K562 (cell line): ENCODE measurements at regions not wholly inside any gene's neighbourhood (a gene's known extent, or its start where the extent isn't known, plus 50 kb on each side); places are given as distances from the start of the nearest gene placed in this dataset.

Source experiments
- ATAC-seq: fragments of 200-7000 bp; cut with Tn5 transposase; 3 replicates; pipeline ENCODE4 v1.9.1; 2020; ENCODE audit warnings: moderate library complexity
- BruUV-seq: library from RNA; stranded (reverse); fragments of 400-500 nt; replicated peaks from 2 replicates; lab custom pipeline; 2021; lab: Mats Ljungman, UMichigan
- CTCF ChIA-PET: fragments of 300-600 bp; formaldehyde crosslinking; extraction: SDS; loops from one replicate; lab custom pipeline; 2021; ENCODE audit warnings: low intra/inter-chr PET ratio; lab: Yijun Ruan, JAX
- POLR2A ChIA-PET: fragments of 300-600, 350-650 bp; sonication (Branson Sonifier 250); formaldehyde crosslinking; extraction: SDS; loops from one replicate; lab custom pipeline; 2021; ENCODE audit warnings: antibody characterized with exemption, inconsistent platforms; lab: Yijun Ruan, JAX
- DNase-seq, 4 experiments: peaks; one replicate each; pipeline versions ENCODE4 v3.0.0 to v3.0.0-alpha.2; 2011 to 2018; ENCODE audit warnings: low spot score in 3 of 4, mixed read lengths in 3 of 4; ENCODE audit errors: extremely low read depth in 1 of 4
- FAIRE-seq: peaks from 2 replicates; lab custom pipeline; 2011; peaks lifted over from hg19 to GRCh38; lab: Jason Lieb, UNC
- H2AFZ ChIP-seq: 2 replicates; pipeline ENCODE4 v1.6.0; 2011; ENCODE audit warnings: low read depth, low read length, control low read depth, inconsistent platforms
- H3K27ac ChIP-seq: fragments of 200-600 bp; 3 replicates; pipeline ENCODE4 v1.8.0; 2011; ENCODE audit warnings: low read depth, mild to moderate bottlenecking, control low read depth, inconsistent platforms, low read length, moderate library complexity, mixed read lengths; ENCODE audit errors: extremely low read depth
- H3K27me3 ChIP-seq, 2 experiments: fragments of 300-600 bp in 1 of 2; 2 replicates in 1 of 2; 3 replicates in 1 of 2; pipeline versions ENCODE4 v1.6.0 to v1.8.0; 2011; ENCODE audit warnings: inconsistent platforms in 2 of 2, low read length in 2 of 2, mild to moderate bottlenecking in 1 of 2, mixed read lengths in 1 of 2, moderate library complexity in 1 of 2; ENCODE audit not compliant: control insufficient read depth in 2 of 2, insufficient read depth in 2 of 2
- H3K36me3 ChIP-seq: fragments of 300-600 bp; 3 replicates; pipeline ENCODE4 v1.8.0; 2011; ENCODE audit warnings: mild to moderate bottlenecking, low read length, inconsistent platforms; ENCODE audit not compliant: control insufficient read depth, insufficient read depth
- H3K4me1 ChIP-seq, 2 experiments: fragments of 200-600 bp in 1 of 2; replicated peaks in 1 of 2; 2 replicates in 1 of 2; 3 replicates in 1 of 2; pipeline versions ENCODE4 v1.5.1 to v1.8.0; 2011; ENCODE audit warnings: inconsistent platforms in 2 of 2, low read length in 2 of 2, mild to moderate bottlenecking in 1 of 2, mixed read lengths in 1 of 2, moderate library complexity in 1 of 2; ENCODE audit not compliant: control insufficient read depth in 2 of 2, insufficient read depth in 2 of 2
- H3K4me2 ChIP-seq: 2 replicates; pipeline ENCODE4 v1.6.1; 2011; ENCODE audit warnings: low read length, control low read depth, inconsistent platforms, mixed read lengths; ENCODE audit not compliant: insufficient read depth
- H3K4me3 ChIP-seq: fragments of 200-600 bp; sonication (generic), shearing (Covaris generic); 2 replicates; pipeline ENCODE4 v1.5.1; 2016; ENCODE audit warnings: control low read depth, inconsistent platforms
- H3K79me2 ChIP-seq: fragments of 200-600 bp; 3 replicates; pipeline ENCODE4 v1.8.0; 2011; ENCODE audit warnings: low read length, inconsistent platforms; ENCODE audit not compliant: control insufficient read depth, insufficient read depth
- H3K9ac ChIP-seq, 2 experiments: 2 replicates each; pipeline versions ENCODE4 v1.6.0 to v1.6.1; 2011; ENCODE audit warnings: low read depth in 2 of 2, low read length in 2 of 2, control low read depth in 1 of 2, inconsistent platforms in 1 of 2, mild to moderate bottlenecking in 1 of 2, mixed read lengths in 1 of 2; ENCODE audit not compliant: insufficient read depth in 1 of 2
- H3K9me1 ChIP-seq: one replicate; pipeline ENCODE4 v1.6.0; 2011; ENCODE audit warnings: inconsistent platforms, mild to moderate bottlenecking, low read length, moderate library complexity; ENCODE audit not compliant: control insufficient read depth, insufficient read depth
- H3K9me3 ChIP-seq: replicated peaks from 2 replicates; pipeline ENCODE4 v1.5.1; 2011; ENCODE audit warnings: low read depth, low read length, inconsistent platforms; ENCODE audit not compliant: control insufficient read depth, insufficient read depth
- H4K20me1 ChIP-seq: replicated peaks from 2 replicates; pipeline ENCODE4 v1.6.1; 2011; ENCODE audit warnings: low read length, inconsistent platforms, mixed read lengths; ENCODE audit not compliant: control insufficient read depth, insufficient read depth
- ESRRB ChIP-seq: fragments of 250-450 bp; sonication (Bioruptor Pico); IDR thresholded peaks from 2 replicates; pipeline ENCODE4 v1.5.0; 2020; ENCODE audit warnings: mild to moderate bottlenecking, moderate library complexity, borderline replicate concordance
- GTF2A2 ChIP-seq: IDR thresholded peaks from 2 replicates; pipeline ENCODE4 v1.6.1; 2016; ENCODE audit warnings: mild to moderate bottlenecking, missing genetic modification characterization, missing compliant biosample characterization
- GTF2F1 ChIP-seq: IDR thresholded peaks from 2 replicates; pipeline ENCODE4 v1.6.1; 2011; ENCODE audit warnings: low read depth, low read length, improper control_type of control experiment
- NEUROD1 ChIP-seq: fragments of 150-350 bp; IDR thresholded peaks from 2 replicates; pipeline ENCODE4 v1.6.1; 2014; ENCODE audit warnings: borderline replicate concordance, low read length, low read depth; ENCODE audit not compliant: partially characterized antibody
- RB1 ChIP-seq: fragments of 450-650 bp; IDR thresholded peaks from 2 replicates; pipeline ENCODE4 v1.6.1; 2017; ENCODE audit warnings: low read depth, mild to moderate bottlenecking
- RCOR1 ChIP-seq, 2 experiments: IDR thresholded peaks; 2 replicates each; pipeline ENCODE4 v1.6.1; 2012; ENCODE audit warnings: low read depth in 2 of 2, low read length in 2 of 2, borderline replicate concordance in 1 of 2, improper control_type of control experiment in 1 of 2
- SMAD1 ChIP-seq: fragments of 150-350 bp; IDR thresholded peaks from 2 replicates; pipeline ENCODE4 v1.6.1; 2014; ENCODE audit warnings: low read length, low read depth; ENCODE audit not compliant: partially characterized antibody
- SNIP1 ChIP-seq: fragments of 450-650 bp; IDR thresholded peaks from 2 replicates; pipeline ENCODE4 v1.7.1; 2017; ENCODE audit warnings: low read depth, mild to moderate bottlenecking
- TAF15 ChIP-seq: fragments of 200-400 bp; formaldehyde crosslinking; IDR thresholded peaks from 2 replicates; pipeline ENCODE4 v1.6.1; 2017; ENCODE audit warnings: mild to moderate bottlenecking, low read depth, low read length, moderate library complexity
- ZKSCAN1 ChIP-seq: fragments of 150-350 bp; IDR thresholded peaks from 2 replicates; pipeline ENCODE4 v1.6.1; 2016; ENCODE audit warnings: low read depth, low read length
- ZNF324 ChIP-seq: fragments of 250-450 bp; sonication (Bioruptor Pico); IDR thresholded peaks from 2 replicates; pipeline ENCODE4 v1.4.0; 2020; ENCODE audit warnings: mild to moderate bottlenecking
- WGBS: fragments of 100-300 bp; shearing (Covaris generic); methylation state at CpG from one replicate; pipeline ENCODE4 v1.1.6; 2016; ENCODE audit warnings: low coverage, mixed read lengths; ENCODE audit not compliant: insufficient coverage; ENCODE audit errors: missing lambda C conversion rate; 5-methylcytosine and 5-hydroxymethylcytosine counted together
- in situ Hi-C: fragments of 300-500 bp; cut with MboI; formaldehyde crosslinking; loops from 4 replicates; pipeline ENCODE4 v1.15.0; 2018; ENCODE audit warnings: inconsistent platforms, mixed read lengths
- intact Hi-C: fragments of 100-400 bp; cut with micrococcal nuclease; formaldehyde crosslinking; loops from 2 replicates; pipeline ENCODE4 v1.14.2; 2022

GRCh38 chr1:4173731-4174130, 273.7 kb upstream of the C1orf174 start:
- Histone ChIP-seq H3K4me1 (no peaks in the 10 kb centered on the region), H3K4me3 (no peak overlapping the region), H3K9me1 (no peaks in the 10 kb centered on the region), H3K27ac (no peak overlapping the region), H3K36me3 (no peaks in the 10 kb centered on the region), H3K9ac (no peak overlapping the region), H3K4me2 (no peak overlapping the region)
- CTCF ChIA-PET, result no interaction called here
- no peak for DNase-seq
- ATAC-seq, result no peak
- TF ChIP-seq SMAD1, result no peak
- no peak for TF ChIP-seq ZKSCAN1
- TF ChIP-seq RCOR1 (IDR thresholded peaks at IDR 0.05; ENCODE audit: borderline replicate concordance in 1 of 2, low read depth in 2 of 2, low read length in 2 of 2), result no peak
- TF ChIP-seq NEUROD1, result no peak
- TF ChIP-seq TAF15, result no peak
- TF ChIP-seq GTF2A2 (tag), result no peak
- TF ChIP-seq GTF2F1, result no peak
- TF ChIP-seq ZNF324 (CRISPR knock-in tag), result no peak
- TF ChIP-seq ESRRB (CRISPR knock-in tag), result no peak
- no peak for TF ChIP-seq SNIP1
- no peak for TF ChIP-seq RB1
- TF ChIP-seq, all 486 proteins: peak for 0
- in situ Hi-C loops, result no loop called here
- H3K27me3 ChIP-seq, result peaks cover 6 to 43% of the 10 kb centered on the region in 2 experiments; a peak in 4 of 5 replicates
- intact Hi-C loops, result no loop called here
- H3K79me2 ChIP-seq, result no peaks in the 10 kb centered on the region
- POLR2A ChIA-PET, result no interaction called here
- no TSS peak for BruUV-seq
- H2AFZ ChIP-seq, result no peak overlapping the region
- FAIRE-seq, result no peak
- no peaks in the 10 kb centered on the region; the same call in 1 of the 2 replicates for H4K20me1 ChIP-seq
- 0% methylated on average over 9 of the region's 9 CpGs for WGBS
- no peaks in the 10 kb centered on the region for H3K9me3 ChIP-seq
